Breast epithelium (tissue), 4 donors: ENCODE measurements at regions not wholly inside any gene's neighbourhood (a gene's known extent, or its start where the extent isn't known, plus 50 kb on each side); places are given as distances from the start of the nearest gene placed in this dataset.

Source experiments
- DNase-seq, 2 donors: peaks; one replicate each; pipeline ENCODE4 v3.0.0-alpha.2; 2019; ENCODE audit warnings: low spot score in 2 of 2
- H3K27ac ChIP-seq, 2 donors: fragments of 200-600 bp; sonication (generic) in 1 of 2; one replicate each; pipeline ENCODE4 v1.5.1; 2016 to 2019; ENCODE audit warnings: mild to moderate bottlenecking in 1 of 2
- H3K27me3 ChIP-seq, 2 donors: fragments of 200-600 bp; sonication (generic) in 1 of 2; one replicate each; pipeline versions ENCODE4 v1.5.1 to v1.6.0; 2017 to 2019; ENCODE audit warnings: control low read depth in 1 of 2, mild to moderate bottlenecking in 1 of 2
- H3K36me3 ChIP-seq: fragments of 200-600 bp; one replicate; pipeline ENCODE4 v1.5.1; 2019
- H3K4me1 ChIP-seq, 2 donors: fragments of 200-600 bp; sonication (generic); one replicate each; pipeline ENCODE4 v1.5.1; 2016 to 2019; ENCODE audit warnings: control low read depth in 1 of 2
- H3K4me3 ChIP-seq, 3 donors: fragments of 200-600 bp; sonication (generic); 1 replicate in 2 of 3; 2 replicates in 1 of 3; pipeline ENCODE4 v1.5.1; 2016 to 2019; ENCODE audit warnings: mild to moderate bottlenecking in 3 of 3, moderate library complexity in 2 of 3
- H3K9me3 ChIP-seq, 2 donors: fragments of 200-600 bp; sonication (generic) in 1 of 2; one replicate each; pipeline ENCODE4 v1.5.1; 2016 to 2019; ENCODE audit warnings: control low read depth in 1 of 2
- CTCF ChIP-seq, 3 donors: fragments of 450-650 bp; IDR thresholded peaks; one replicate each; pipeline ENCODE4 v1.5.1; 2016 to 2017; ENCODE audit warnings: antibody characterized with exemption in 3 of 3, mild to moderate bottlenecking in 3 of 3, moderate library complexity in 3 of 3
- POLR2A ChIP-seq: fragments of 450-650 bp; IDR thresholded peaks from one replicate; pipeline ENCODE4 v1.6.1; 2016; ENCODE audit warnings: antibody characterized with exemption, mild to moderate bottlenecking, moderate library complexity
- POLR2AphosphoS5 ChIP-seq, 3 donors: sonication (generic); formaldehyde crosslinking; IDR thresholded peaks; one replicate each; pipeline ENCODE4 v1.6.1; 2017; ENCODE audit warnings: antibody characterized with exemption in 3 of 3
- intact Hi-C: fragments of 100-400 bp; cut with DNase I; formaldehyde crosslinking; loops from one replicate; pipeline ENCODE4 v1.15.1; 2023; ENCODE audit warnings: low total_unique reads

GRCh38 chr5:172569861-172570558 lies 71.1 kb upstream of the NEURL1B start:
- no peak overlapping the region for H3K4me3 ChIP-seq
- DNase-seq: no peak
- intact Hi-C loops: no loop called here
- H3K4me1 ChIP-seq: no peaks in the 10 kb centered on the region
- no peaks in the 10 kb centered on the region for H3K27me3 ChIP-seq
- H3K27ac ChIP-seq: peak overlapping the region in 1 of 2 donors; percentile 7
- H3K36me3 ChIP-seq: no peaks in the 10 kb centered on the region
- TF ChIP-seq CTCF (IDR thresholded peaks at IDR 0.05) (no peak), POLR2AphosphoS5 (IDR thresholded peaks at IDR 0.05) (no peak), POLR2A (no peak)
- no peaks in the 10 kb centered on the region for H3K9me3 ChIP-seq

GRCh38 chr5:172568308-172568910 lies 72.7 kb upstream of the NEURL1B start:
- H3K36me3 ChIP-seq: no peaks in the 10 kb centered on the region
- DNase-seq: no peak
- no peaks in the 10 kb centered on the region for H3K4me1 ChIP-seq
- no peak for TF ChIP-seq POLR2A
- TF ChIP-seq CTCF (IDR thresholded peaks at IDR 0.05): no peak
- TF ChIP-seq POLR2AphosphoS5 (IDR thresholded peaks at IDR 0.05): no peak
- no peaks in the 10 kb centered on the region for H3K9me3 ChIP-seq
- no peak overlapping the region for H3K27ac ChIP-seq
- no peak overlapping the region for H3K4me3 ChIP-seq
- H3K27me3 ChIP-seq: no peaks in the 10 kb centered on the region
- intact Hi-C loops: no loop called here

GRCh38 chr5:172567843-172568242 lies 73.2 kb upstream of the NEURL1B start:
- no peak for DNase-seq
- Histone ChIP-seq H3K27ac (no peak overlapping the region), H3K27me3 (no peaks in the 10 kb centered on the region), H3K4me3 (no peak overlapping the region), H3K4me1 (no peaks in the 10 kb centered on the region), H3K9me3 (no peaks in the 10 kb centered on the region), H3K36me3 (no peaks in the 10 kb centered on the region)
- TF ChIP-seq POLR2AphosphoS5 (IDR thresholded peaks at IDR 0.05): no peak
- no peak for TF ChIP-seq POLR2A
- no peak for TF ChIP-seq CTCF (IDR thresholded peaks at IDR 0.05)
- intact Hi-C loops: no loop called here

GRCh38 chr5:172567294-172567693 lies 73.8 kb upstream of the NEURL1B start:
- no peaks in the 10 kb centered on the region for H3K4me1 ChIP-seq
- intact Hi-C loops: no loop called here

More at GRCh38 chr5:172567294-172567693, 73.8 kb upstream of the NEURL1B start:
- H3K36me3 ChIP-seq: no peaks in the 10 kb centered on the region
- DNase-seq: no peak
- no peaks in the 10 kb centered on the region for H3K27me3 ChIP-seq
- H3K9me3 ChIP-seq: no peaks in the 10 kb centered on the region
- H3K27ac ChIP-seq: no peak overlapping the region
- H3K4me3 ChIP-seq: no peak overlapping the region
- no peak for TF ChIP-seq POLR2AphosphoS5 (IDR thresholded peaks at IDR 0.05)
- no peak for TF ChIP-seq POLR2A
- TF ChIP-seq CTCF (IDR thresholded peaks at IDR 0.05): no peak
